ENCODE measurements at regions not wholly inside any gene's neighbourhood (a gene's known extent, or its start where the extent isn't known, plus 50 kb on each side); places are given as distances from the start of the nearest gene placed in this dataset.

DNA sequence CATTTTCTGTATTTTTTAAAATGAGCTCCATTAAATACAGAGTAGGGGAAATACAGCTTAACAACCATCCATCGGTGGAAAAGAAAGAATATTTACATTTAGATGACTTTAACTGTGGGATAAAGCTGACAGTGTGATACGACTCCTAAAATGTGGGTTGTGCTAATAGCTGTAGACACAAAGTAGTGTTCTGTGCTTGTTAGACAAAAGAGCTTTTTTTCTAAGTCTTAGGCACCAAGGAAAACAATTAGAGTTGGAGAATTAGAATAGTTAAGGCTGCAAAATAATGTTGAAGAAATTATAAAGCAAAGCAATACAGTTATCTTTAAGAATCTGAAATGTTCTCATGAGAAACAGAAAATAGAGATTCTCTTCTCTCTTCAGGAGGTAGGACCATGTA lies 307.7 kb upstream of the KIRREL3 start:
- no peak for TF ChIP-seq EZH2phosphoT487 (IDR thresholded peaks at IDR 0.05; ENCODE audit: borderline replicate concordance, low read depth, low read length)
- TF ChIP-seq, protein P1, sequence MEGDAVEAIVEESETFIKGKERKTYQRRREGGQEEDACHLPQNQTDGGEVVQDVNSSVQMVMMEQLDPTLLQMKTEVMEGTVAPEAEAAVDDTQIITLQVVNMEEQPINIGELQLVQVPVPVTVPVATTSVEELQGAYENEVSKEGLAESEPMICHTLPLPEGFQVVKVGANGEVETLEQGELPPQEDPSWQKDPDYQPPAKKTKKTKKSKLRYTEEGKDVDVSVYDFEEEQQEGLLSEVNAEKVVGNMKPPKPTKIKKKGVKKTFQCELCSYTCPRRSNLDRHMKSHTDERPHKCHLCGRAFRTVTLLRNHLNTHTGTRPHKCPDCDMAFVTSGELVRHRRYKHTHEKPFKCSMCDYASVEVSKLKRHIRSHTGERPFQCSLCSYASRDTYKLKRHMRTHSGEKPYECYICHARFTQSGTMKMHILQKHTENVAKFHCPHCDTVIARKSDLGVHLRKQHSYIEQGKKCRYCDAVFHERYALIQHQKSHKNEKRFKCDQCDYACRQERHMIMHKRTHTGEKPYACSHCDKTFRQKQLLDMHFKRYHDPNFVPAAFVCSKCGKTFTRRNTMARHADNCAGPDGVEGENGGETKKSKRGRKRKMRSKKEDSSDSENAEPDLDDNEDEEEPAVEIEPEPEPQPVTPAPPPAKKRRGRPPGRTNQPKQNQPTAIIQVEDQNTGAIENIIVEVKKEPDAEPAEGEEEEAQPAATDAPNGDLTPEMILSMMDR (conservative IDR thresholded peaks at IDR 0.05; ENCODE audit: low read length): no peak
